G401 (cell line): ENCODE measurements at regions not wholly inside any gene's neighbourhood (a gene's known extent, or its start where the extent isn't known, plus 50 kb on each side); places are given as distances from the start of the nearest gene placed in this dataset.
"Not testable (repeated sequence)": the region's sequence is repeated elsewhere in the genome, so short reads cannot be mapped to it uniquely, and the experiment has no call there.

Experiments used
- DNase-seq: peaks from one replicate; pipeline ENCODE4 v3.0.0-alpha.2; 2015; ENCODE audit warnings: low spot score
- in situ Hi-C: cut with HindIII; loops from 2 replicates; pipeline ENCODE4 v1.10.0; 2016; ENCODE audit warnings: low sequenced_read_pairs, mixed read lengths

- in situ Hi-C loops: no loop called here
- no peak for DNase-seq
Measured at GRCh38 chr12:82620917-82621316, 65.8 kb upstream of the TMTC2 start.

DNA sequence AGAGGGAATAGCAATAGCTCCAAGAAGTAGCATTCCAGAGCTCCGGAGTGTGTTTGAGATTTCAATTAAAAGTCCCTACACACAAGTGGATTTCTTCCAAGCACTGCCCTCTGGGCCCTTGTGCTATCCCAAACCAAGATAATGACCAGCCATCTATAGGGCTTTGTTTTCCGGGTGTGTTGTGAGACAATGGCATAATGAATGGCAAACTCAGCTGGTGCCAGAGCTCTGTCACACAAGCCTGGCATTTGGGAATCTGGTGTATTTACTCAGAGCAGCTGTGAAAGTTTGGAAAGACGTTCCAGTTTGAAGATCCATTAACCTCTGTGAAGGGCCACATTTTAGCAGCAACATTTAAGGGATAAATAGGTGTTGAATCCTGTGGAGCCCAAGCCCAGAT lies 61.2 kb upstream of the TMTC2 start:
- in situ Hi-C loops: no loop called here
- DNase-seq: peak; percentile 3

- DNase-seq: peak; percentile 12
- in situ Hi-C loops: no loop called here
Measured at GRCh38 chr12:82627799-82628198, 58.9 kb upstream of the TMTC2 start.

DNA sequence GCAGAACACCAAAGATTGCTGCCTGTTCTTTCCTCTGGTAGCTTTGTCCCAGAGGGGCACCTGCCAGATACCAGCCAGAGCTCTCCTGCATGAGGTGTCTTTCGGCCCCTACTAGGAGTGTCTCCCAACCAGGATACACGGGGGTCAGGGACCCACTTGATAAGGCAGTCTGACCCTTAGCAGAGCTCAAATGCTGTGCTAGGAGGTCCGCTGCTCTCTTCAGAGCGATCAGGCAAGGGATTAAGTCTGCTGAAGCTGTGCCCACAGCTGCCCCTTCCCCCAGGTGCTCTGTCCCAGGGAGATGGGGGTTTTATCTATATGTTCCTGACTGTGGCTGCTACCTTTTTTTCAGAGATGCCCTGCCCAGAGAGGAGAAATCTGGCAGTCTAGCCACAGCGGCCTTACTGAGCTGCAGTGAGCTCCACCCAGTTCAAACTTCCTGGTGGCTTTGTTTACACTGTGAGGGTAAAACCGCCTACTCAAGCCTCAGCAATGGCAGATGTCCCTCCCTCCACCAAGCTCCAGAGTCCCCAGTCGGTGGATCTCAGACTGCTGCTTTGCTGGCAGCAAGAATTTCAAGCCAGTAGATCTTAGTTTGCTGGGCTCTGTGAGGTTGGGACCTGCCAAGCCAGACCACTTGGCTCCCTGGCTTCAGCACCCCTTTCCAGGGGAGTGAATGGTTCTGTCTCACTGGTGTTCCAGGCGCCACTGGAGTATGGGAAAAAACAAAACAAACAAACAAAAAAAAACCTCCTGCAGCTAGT lies 52.0 kb upstream of the TMTC2 start:
- in situ Hi-C loops: not testable (repeated sequence)

DNA sequence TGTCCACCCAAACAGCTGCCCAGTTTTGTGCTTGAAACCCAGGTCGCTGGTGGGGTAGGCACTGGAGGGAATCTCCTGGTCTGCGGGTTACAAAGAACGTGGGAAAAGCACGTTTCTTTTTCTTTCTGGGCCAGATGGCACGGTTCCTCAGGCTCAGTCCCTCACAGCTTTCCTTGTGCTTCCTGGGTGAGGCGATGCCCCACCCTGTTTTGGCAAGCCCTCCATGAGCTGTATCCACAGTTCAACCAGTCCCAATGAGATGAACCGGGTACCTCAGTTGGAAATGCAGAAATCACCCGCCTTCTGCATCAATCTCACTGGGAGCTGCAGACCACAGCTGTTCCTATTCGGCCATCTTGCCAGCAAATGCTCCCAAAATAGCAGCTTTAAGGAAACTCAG lies 51.4 kb upstream of the TMTC2 start:
- in situ Hi-C loops: no loop called here
- DNase-seq: no peak

More for the DNA sequence above, 52.0 kb upstream of the TMTC2 start:
- not testable (repeated sequence) for DNase-seq
